Fibroblast of the aortic adventitia (primary cell): ENCODE measurements at regions not wholly inside any gene's neighbourhood (a gene's known extent, or its start where the extent isn't known, plus 50 kb on each side); places are given as distances from the start of the nearest gene placed in this dataset.

Experiments used
- DNase-seq: peaks from one replicate; pipeline ENCODE4 v3.0.0-alpha.2; 2010; ENCODE audit warnings: low read depth
- H3K4me3 ChIP-seq: 2 replicates; pipeline ENCODE4 v1.5.1; 2011; ENCODE audit warnings: low read depth, mild to moderate bottlenecking, control low read depth, low read length, moderate library complexity
- TF ChIP-seq, protein P1 (sequence below): IDR thresholded peaks from 2 replicates; pipeline ENCODE4 v1.5.1; 2011; ENCODE audit warnings: mild to moderate bottlenecking, low read length, control low read depth, inconsistent platforms; ENCODE audit not compliant: insufficient read depth

DNA sequence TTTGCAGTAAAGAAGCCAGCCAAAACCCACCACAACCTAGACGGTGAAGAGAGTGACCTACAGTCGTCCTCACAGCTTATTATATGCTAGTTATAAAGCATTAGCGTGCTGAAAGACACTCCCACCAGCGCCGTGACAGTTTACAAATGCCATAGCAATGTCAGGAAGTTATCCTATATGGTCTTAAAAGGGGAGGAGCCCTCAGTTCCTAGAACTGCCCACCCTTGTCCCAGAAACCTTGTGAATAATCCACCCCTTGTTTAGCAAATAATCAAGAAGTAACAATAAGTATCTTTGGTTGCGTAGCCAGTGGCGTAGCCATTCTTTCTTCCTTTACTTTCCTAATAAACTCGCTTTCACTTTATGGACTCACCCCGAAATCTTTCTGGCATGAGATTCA lies 227.9 kb upstream of the ARGLU1 start:
- TF ChIP-seq, protein P1, sequence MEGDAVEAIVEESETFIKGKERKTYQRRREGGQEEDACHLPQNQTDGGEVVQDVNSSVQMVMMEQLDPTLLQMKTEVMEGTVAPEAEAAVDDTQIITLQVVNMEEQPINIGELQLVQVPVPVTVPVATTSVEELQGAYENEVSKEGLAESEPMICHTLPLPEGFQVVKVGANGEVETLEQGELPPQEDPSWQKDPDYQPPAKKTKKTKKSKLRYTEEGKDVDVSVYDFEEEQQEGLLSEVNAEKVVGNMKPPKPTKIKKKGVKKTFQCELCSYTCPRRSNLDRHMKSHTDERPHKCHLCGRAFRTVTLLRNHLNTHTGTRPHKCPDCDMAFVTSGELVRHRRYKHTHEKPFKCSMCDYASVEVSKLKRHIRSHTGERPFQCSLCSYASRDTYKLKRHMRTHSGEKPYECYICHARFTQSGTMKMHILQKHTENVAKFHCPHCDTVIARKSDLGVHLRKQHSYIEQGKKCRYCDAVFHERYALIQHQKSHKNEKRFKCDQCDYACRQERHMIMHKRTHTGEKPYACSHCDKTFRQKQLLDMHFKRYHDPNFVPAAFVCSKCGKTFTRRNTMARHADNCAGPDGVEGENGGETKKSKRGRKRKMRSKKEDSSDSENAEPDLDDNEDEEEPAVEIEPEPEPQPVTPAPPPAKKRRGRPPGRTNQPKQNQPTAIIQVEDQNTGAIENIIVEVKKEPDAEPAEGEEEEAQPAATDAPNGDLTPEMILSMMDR: no peak
- no peak overlapping the region for H3K4me3 ChIP-seq
- DNase-seq: no peak

DNA sequence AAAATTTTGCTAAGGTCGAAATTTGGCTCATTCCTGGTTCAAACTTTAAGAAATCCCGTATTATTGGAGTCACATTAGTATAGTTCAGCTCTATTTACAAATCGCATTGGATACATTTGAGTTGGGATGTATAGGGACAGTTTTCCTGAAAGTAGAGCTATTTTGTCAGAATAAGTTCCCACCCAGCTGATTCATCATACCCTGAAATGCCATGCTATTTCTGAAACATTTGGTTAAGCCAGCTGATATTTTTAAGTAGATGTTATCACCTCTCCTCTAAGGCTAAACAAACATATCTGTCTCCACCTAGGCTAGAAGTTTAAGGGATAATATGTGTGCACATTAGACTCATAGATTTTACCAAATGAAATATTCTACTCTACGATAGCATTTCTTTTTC lies 226.2 kb upstream of the ARGLU1 start:
- no peak for DNase-seq
- no peak overlapping the region for H3K4me3 ChIP-seq
- TF ChIP-seq, protein P1: no peak

DNA sequence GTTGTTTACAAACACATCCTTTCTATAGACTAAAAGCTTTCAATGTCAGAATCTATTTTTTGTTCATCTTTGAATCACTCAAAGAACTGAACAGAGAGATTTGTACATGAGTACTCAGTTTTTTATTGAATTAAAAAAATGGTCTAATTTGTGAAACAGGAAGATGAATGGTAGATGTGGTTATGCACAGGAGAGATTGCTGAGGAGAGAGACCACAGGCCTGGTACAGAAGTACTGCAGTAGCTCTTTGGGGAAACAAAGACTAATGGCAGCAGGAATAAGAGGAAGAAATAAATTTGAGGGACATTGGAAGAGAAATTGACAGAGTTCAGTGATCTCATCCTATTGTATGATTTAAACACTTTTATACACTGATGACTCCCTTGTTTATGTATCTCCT lies 222.0 kb upstream of the ARGLU1 start:
- DNase-seq: no peak
- no peak overlapping the region for H3K4me3 ChIP-seq
- TF ChIP-seq, protein P1: no peak

DNA sequence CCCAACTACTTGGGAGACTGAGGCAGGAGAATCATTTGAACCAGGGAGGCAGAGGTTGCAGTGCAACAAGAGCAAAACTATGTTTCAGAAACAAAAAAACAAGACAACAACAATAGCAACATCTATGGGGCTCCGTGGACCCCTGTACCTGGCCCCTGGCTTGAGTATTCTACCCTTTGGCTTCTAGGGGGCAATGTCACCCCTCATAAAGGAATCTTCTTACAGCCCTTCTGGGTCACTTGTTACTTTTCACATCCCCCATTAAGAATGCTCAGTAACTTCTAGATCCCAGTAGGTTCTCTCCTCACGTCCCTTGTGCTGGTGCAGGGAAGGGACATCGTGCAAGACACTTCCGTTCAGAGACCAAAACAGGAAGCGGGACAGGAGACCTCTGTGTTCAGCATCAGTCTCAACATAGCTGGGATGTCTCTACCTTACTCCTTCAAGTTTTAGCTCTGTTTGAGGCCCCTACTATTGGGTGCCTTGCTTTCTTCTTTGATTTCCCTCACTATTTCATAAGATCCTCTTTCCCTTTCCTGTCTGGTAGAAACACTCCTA lies 218.1 kb upstream of the ARGLU1 start:
- H3K4me3 ChIP-seq: no peak overlapping the region
- TF ChIP-seq, protein P1: no peak
- DNase-seq: no peak

DNA sequence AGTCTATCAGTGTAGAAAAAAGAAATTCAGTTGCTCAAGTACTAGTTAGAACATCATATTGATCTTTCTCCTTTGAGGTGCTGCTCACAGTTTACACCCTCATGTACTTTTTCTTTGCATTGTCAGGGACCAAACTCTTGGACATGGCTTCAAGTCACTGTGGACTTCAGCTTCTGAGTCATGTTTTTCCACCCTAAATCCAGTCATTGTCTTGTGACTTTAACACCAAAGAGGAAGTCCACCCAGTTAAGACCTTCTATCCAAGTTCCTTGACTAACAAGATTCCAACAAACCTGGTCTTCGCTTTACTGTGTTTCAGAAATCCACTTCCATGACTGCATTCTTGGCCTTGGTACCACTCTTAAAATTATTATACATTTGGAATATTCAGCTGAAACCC lies 206.7 kb upstream of the ARGLU1 start:
- TF ChIP-seq, protein P1: no peak
- no peak for DNase-seq

DNA sequence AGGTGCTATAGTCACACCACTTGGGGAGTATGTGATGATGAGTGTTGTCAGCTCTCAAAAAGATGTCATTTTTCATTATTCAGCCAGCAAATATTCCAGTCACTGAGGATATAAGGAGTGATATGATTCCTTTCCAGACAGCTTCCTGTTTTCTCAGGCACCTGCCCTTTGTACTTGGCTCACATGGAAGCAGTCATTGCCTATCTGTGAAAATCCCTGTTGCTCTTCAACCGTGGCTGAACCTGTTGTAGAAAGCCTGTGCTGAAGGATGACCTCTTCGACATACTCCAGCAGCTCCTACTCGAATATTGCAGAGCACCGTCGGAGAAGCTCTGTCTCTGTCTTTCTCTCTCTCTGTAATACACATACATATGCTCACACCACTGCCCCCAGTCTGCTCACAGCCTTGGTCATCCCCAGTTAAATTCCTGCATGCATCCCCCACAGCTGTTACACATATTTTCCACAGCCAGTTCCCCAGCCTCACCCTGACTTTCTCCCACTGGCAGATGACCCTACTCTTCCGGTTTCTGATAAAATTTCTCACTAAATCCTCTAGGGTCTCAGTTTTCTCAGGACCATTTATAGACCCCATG lies 204.2 kb upstream of the ARGLU1 start:
- DNase-seq: no peak
- no peak overlapping the region for H3K4me3 ChIP-seq
- TF ChIP-seq, protein P1: no peak

More for the DNA sequence above, 206.7 kb upstream of the ARGLU1 start:
- H3K4me3 ChIP-seq: no peak overlapping the region

DNA sequence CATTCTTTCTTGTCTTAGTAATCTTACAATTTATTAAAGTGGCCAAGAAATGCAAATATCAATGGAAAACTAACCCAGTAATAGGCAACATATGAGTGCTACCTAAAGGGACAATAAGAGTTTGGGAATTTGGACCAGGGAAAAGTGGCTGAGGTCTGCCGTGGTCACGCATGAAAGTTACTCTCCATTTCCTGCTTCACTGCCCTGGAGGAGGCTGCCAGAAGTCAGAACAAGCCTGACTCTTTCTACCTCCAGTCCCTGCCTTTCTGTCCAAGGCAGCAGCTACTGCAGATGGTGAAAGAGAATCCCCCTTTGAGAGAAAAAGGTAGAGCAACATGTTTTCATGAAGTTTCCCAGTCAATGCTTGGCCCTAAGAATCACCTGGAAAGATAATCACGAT lies 201.1 kb upstream of the ARGLU1 start:
- no peak for DNase-seq
- TF ChIP-seq, protein P1: no peak
- H3K4me3 ChIP-seq: no peak overlapping the region
